Stimulated activated CD8-positive, alpha-beta memory T cell treated with anti-CD3 and anti-CD28 coated beads, Interleukin-12 subunit alpha, Interleukin-12 subunit beta, amount 100 ng/mL, for 1 hour (primary cell): ENCODE measurements at regions not wholly inside any gene's neighbourhood (a gene's known extent, or its start where the extent isn't known, plus 50 kb on each side); places are given as distances from the start of the nearest gene placed in this dataset.

Experiments
- DNase-seq: peaks from one replicate; pipeline ENCODE4 v3.0.0-alpha.2; 2020; ENCODE audit warnings: low read depth

- DNase-seq = no peak
Measured at GRCh38 chr14:98195256-98195655, 1076.7 kb downstream of the BCL11B start.

- DNase-seq = no peak
Measured at GRCh38 chr14:98197933-98198332, 1074.1 kb downstream of the BCL11B start.

- no peak for DNase-seq
Measured at GRCh38 chr14:98198385-98198784, 1073.6 kb downstream of the BCL11B start.

- DNase-seq = no peak
Measured at GRCh38 chr14:98200601-98201000, 1071.4 kb downstream of the BCL11B start.

- no peak for DNase-seq
Measured at GRCh38 chr14:98203421-98203820, 1068.6 kb downstream of the BCL11B start.

GRCh38 chr14:98204139-98204538, 1067.9 kb downstream of the BCL11B start:
- DNase-seq = no peak

- DNase-seq = no peak
Measured at GRCh38 chr14:98207415-98207814, 1064.6 kb downstream of the BCL11B start.

- DNase-seq = no peak
Measured at GRCh38 chr14:98208211-98208611, 1063.8 kb downstream of the BCL11B start.

- DNase-seq = no peak
Measured at GRCh38 chr14:98208943-98209342, 1063.1 kb downstream of the BCL11B start.

GRCh38 chr14:98210045-98210672, 1061.8 kb downstream of the BCL11B start:
- DNase-seq = peak; percentile 35

- no peak for DNase-seq
Measured at GRCh38 chr14:98217530-98217929, 1054.5 kb downstream of the BCL11B start.

- DNase-seq = no peak
Measured at GRCh38 chr14:98218218-98218617, 1053.8 kb downstream of the BCL11B start.

GRCh38 chr14:98219638-98220037, 1052.4 kb downstream of the BCL11B start:
- no peak for DNase-seq

- no peak for DNase-seq
Measured at GRCh38 chr14:98223106-98223505, 1048.9 kb downstream of the BCL11B start.

GRCh38 chr14:98223710-98224109, 1048.3 kb downstream of the BCL11B start:
- DNase-seq = peak; percentile 14

- no peak for DNase-seq
Measured at GRCh38 chr14:98226411-98226810, 1045.6 kb downstream of the BCL11B start.

GRCh38 chr14:98227000-98227726, 1044.8 kb downstream of the BCL11B start:
- DNase-seq = no peak

GRCh38 chr14:98227727-98228111, 1044.3 kb downstream of the BCL11B start:
- no peak for DNase-seq

GRCh38 chr14:98229656-98230366, 1042.2 kb downstream of the BCL11B start:
- DNase-seq = no peak

- DNase-seq = no peak
Measured at GRCh38 chr14:98230411-98230810, 1041.6 kb downstream of the BCL11B start.

- DNase-seq = no peak
Measured at GRCh38 chr14:98231210-98231609, 1040.8 kb downstream of the BCL11B start.

- no peak for DNase-seq
Measured at GRCh38 chr14:98233656-98234055, 1038.3 kb downstream of the BCL11B start.

GRCh38 chr14:98234208-98234607, 1037.8 kb downstream of the BCL11B start:
- DNase-seq = no peak
